HL-60/S4 treated with phorbol 12-myristate 13-acetate at 8.2 ng/mL for 4 days and 3 days (cell line): ENCODE measurements at regions not wholly inside any gene's neighbourhood (a gene's known extent, or its start where the extent isn't known, plus 50 kb on each side); places are given as distances from the start of the nearest gene placed in this dataset.

Experiments used
- in situ Hi-C: fragments of 300-500 bp; cut with MboI; formaldehyde crosslinking; loops from 2 replicates; pipeline ENCODE4 v1.15.0; 2022; ENCODE audit warnings: low sequenced_read_pairs

DNA sequence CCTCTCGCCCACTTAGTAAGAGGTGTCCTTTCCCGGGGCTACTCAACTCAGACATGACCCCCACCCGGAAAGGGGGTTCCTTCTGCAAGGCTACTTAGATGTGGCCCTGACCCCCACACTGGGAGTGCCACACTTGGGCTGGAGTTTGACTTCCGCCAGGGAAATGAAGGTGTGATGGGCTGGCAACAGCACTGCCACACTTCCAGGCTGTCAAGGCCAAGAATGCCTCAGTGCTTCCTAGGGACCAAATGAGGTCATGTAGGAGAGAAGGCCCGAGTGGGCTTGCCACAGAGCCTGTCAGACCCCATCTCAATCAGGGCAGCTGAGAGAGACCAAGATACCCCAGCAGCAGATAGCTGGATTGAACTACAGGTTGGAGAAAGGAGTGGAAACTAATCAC, 55.5 kb downstream of the DRD1 start:
- in situ Hi-C loops: no loop called here

- in situ Hi-C loops: no loop called here
Observed at GRCh38 chr5:175387144-175387543, 56.8 kb downstream of the DRD1 start.

- in situ Hi-C loops: no loop called here
Observed at GRCh38 chr5:175386526-175386925, 57.5 kb downstream of the DRD1 start.

GRCh38 chr5:175385691-175386362, 58.2 kb downstream of the DRD1 start:
- in situ Hi-C loops: no loop called here

- in situ Hi-C loops: no loop called here
Observed at GRCh38 chr5:175384724-175385552, 59.0 kb downstream of the DRD1 start.

DNA sequence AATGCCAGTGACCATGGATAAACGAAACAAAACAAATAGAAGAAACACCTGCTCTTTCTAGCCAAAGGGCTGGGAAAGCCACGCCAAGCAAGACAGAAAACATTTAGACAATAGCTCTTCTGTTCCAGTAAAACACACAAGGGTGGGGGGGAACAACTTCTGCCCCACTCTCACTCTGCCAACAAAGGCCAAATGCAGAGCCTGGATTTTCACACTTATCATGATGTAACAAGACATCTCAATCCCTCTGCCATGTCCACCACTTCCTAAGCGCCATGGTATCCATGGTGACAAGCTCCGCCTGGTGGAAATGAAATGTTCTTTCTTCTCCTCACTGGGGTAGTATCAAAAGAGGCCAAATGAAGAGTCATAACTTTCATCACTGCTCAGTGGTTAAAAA, 60.6 kb downstream of the DRD1 start:
- in situ Hi-C loops: no loop called here

DNA sequence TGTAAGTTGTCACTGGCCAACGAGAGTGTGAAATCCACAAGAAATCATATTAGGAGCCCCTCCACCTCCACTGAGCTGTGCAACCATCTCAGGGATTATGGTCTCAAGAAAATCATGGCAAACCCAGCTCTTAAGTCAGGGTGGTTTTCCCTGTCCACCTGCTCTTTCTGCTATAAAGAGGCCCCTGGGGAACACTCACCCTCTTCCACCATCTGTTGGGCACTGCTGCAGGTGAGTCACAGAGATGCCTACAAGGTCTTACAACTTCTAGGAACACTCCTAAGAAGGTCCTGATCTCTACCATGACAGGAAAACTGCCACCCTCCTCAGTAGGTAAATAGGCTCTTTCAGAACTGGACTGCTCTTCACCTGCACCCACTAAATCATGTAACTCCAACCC, 61.8 kb downstream of the DRD1 start:
- in situ Hi-C loops: no loop called here

DNA sequence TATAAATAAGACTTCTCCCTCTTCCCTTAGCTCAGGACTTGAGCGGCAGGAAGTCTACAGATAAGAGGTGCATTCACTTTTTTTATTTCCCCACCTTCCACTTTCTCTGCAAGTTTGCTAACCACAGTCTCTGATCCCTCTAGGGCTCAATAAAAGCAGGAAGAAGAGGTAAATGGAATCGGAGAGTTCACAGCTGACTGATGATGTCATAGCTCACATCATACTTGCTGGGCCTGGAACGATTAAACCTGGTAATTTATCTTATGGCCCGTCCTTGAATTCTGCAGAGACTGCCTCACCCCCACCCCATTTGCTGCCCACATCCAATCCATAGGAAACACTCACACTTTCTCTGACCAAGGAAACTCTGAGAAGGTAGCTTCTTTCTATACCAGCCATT, 62.9 kb downstream of the DRD1 start:
- in situ Hi-C loops: no loop called here

- in situ Hi-C loops: no loop called here
Observed at GRCh38 chr5:175380701-175381100, 63.3 kb downstream of the DRD1 start.

GRCh38 chr5:175379867-175380266, 64.1 kb downstream of the DRD1 start:
- in situ Hi-C loops: no loop called here

- in situ Hi-C loops: no loop called here
Observed at GRCh38 chr5:175378444-175379028, 65.4 kb downstream of the DRD1 start.

DNA sequence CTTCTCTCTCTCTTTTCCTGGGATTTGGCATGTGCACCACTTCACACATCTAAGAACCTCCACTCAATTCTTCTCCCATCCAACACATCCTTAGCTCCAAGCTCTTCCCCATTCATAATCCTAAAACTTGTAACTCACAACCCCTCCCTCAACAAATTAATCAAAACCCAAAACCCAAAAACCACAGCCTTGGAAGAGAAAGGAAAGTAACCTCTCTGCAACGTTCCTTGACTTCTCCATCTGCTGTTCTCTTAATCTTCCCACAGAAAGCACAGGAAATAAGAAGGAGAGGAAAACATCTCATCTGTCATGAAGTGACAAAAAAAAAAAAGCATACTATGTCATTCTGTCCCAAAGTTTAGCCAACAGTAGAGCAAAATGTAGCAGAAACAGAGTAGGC, 66.2 kb downstream of the DRD1 start:
- in situ Hi-C loops: no loop called here

- in situ Hi-C loops: no loop called here
Observed at GRCh38 chr5:175374166-175374875, 69.7 kb downstream of the DRD1 start.

GRCh38 chr5:175365866-175366265, 78.1 kb downstream of the DRD1 start:
- in situ Hi-C loops: no loop called here

DNA sequence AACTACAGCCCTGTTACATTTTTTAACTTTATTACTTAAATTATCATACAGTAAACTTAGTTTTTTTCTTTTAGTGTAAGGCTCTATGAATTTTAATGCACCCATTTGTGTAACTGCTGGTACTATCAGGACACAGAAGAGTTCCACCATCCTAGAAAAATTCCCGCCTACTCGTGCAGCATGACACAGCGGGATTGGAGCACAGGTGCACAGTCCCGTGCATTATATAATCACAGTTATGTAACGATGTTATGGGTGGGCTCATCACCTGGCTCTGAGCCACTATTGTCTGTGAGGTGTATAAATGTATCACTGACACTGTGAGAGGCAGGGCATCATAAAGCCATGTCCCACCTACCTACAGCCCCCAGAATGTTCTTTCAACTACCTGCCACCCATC, 80.7 kb downstream of the DRD1 start:
- in situ Hi-C loops: no loop called here

DNA sequence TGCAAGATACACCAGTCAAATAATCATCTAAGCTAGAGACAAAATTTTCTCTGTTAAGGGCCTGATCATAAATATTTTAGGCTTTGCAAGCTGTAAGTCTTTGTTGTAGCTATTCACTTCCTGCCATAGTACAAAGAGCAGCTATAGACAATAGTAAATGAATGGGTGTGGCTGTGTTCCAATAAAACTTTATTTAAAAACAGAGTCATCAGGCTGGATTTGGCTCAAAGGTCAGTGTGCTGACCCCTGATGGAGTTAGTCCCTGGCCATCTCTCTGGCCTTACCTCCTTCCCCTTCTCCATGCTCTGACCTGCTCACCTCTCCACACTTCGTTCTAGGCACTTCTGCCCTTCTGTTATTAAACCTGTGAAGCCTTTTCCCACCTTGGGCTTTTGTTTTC, 86.0 kb downstream of the DRD1 start:
- in situ Hi-C loops: no loop called here

DNA sequence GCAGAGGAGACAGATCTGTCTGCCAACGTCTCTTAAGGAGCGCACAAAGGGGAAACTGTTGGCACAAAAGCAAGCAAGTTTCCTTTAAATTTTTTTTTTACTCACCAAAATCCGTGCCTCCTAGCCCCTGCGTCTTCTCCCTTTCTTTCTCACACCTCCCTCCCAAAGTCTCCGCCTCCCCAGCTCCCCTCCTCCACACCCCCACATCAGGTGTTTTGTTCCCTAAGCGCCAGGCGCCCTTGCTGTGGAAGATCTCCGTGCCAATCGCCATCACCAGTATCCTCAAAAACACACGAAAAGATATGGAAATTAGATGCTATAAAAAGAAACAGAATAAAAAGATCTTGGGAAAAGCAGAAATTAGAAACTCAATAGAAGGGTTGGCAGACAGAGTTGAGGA, 87.6 kb downstream of the DRD1 start:
- in situ Hi-C loops: no loop called here

DNA sequence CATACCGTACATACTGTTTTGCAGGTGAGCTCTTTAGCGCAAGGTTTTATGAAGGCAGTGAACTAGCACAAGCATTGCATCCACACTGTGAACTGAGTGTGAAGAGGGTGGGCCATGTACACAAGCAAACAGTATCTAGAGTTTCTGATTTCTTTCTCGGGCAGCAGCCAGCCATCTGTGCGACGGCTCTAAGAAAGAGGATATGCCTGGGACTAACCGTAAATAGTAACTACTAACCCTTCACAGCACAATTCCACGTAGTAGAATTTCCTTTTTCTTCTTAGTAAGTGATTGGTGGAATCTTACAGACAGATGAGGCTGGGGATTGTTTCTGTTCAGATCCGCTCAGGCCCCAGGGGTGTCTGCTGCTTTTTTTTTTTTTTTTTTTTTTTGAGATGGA, 89.0 kb downstream of the DRD1 start:
- in situ Hi-C loops: no loop called here

GRCh38 chr5:175353926-175354325, 90.1 kb downstream of the DRD1 start:
- in situ Hi-C loops: no loop called here

DNA sequence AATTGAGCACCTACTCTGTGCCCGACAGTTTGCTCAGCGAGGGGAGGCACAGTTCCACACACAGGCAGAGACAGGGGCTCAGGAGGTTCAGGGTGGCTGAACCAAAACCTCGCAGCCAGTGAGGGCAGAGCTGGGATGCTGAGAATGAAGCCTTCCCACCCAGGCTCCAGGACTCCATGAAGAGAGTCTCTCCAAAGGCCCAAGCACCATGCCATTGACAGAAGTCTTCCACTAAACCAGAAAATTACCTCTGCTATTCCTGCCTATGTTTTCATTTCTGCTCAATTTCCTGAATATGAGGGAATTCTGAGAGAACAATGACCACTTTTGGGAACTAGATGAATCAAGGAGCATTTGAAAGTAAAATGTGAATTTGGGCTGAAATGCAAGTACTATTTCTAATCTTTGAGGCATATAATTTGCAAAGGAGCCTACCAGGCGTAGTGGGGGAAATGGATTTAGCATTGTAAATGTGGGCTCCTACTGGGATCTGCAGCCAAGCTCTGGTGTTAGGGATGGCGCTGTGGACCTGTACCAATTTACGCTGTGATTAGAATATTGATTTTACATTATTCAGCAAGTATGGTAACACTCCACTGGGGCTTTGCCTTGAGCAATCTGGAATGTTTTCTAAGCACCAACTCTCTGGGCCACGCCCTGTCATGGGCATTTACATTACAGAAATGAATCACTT, 91.9 kb downstream of the DRD1 start:
- in situ Hi-C loops: no loop called here

GRCh38 chr5:175351126-175351525, 92.9 kb downstream of the DRD1 start:
- in situ Hi-C loops: no loop called here
